ENCODE measurements at regions not wholly inside any gene's neighbourhood (a gene's known extent, or its start where the extent isn't known, plus 50 kb on each side); places are given as distances from the start of the nearest gene placed in this dataset.

- DNase-seq: no peak
Observed at GRCh38 chr3:117632191-117632590, 922.6 kb downstream of the TUSC7 start.

GRCh38 chr3:117633207-117633606 lies 923.6 kb downstream of the TUSC7 start:
- DNase-seq: no peak

- no peak for DNase-seq
Observed at GRCh38 chr3:117637666-117638065, 928.1 kb downstream of the TUSC7 start.

- DNase-seq: no peak
Observed at GRCh38 chr3:117644203-117644602, 934.6 kb downstream of the TUSC7 start.

- DNase-seq: peak; percentile 21
Observed at GRCh38 chr3:117645561-117646242, 936.1 kb downstream of the TUSC7 start.

GRCh38 chr3:117647435-117647834 lies 937.9 kb downstream of the TUSC7 start:
- no peak for DNase-seq

- no peak for DNase-seq
Observed at GRCh38 chr3:117651246-117651645, 941.7 kb downstream of the TUSC7 start.

- no peak for DNase-seq
Observed at GRCh38 chr3:117656391-117656790, 946.8 kb downstream of the TUSC7 start.

GRCh38 chr3:117657278-117657677 lies 947.7 kb downstream of the TUSC7 start:
- DNase-seq: no peak

- no peak for DNase-seq
Observed at GRCh38 chr3:117660941-117661817, 951.6 kb downstream of the TUSC7 start.

GRCh38 chr3:117661818-117662095 lies 952.2 kb downstream of the TUSC7 start:
- no peak for DNase-seq

GRCh38 chr3:117665296-117665695 lies 955.7 kb downstream of the TUSC7 start:
- peak; percentile 46 for DNase-seq

- no peak for DNase-seq
Observed at GRCh38 chr3:117666325-117666724, 956.7 kb downstream of the TUSC7 start.

GRCh38 chr3:117666812-117667211 lies 957.2 kb downstream of the TUSC7 start:
- DNase-seq: no peak

- DNase-seq: no peak
Observed at GRCh38 chr3:117669774-117670173, 960.2 kb downstream of the TUSC7 start.

- DNase-seq: no peak
Observed at GRCh38 chr3:117671722-117672318, 962.2 kb downstream of the TUSC7 start.

GRCh38 chr3:117674321-117674720 lies 964.7 kb downstream of the TUSC7 start:
- DNase-seq: no peak

GRCh38 chr3:117681619-117682018 lies 972.0 kb downstream of the TUSC7 start:
- DNase-seq: no peak

- no peak for DNase-seq
Observed at GRCh38 chr3:117687096-117687495, 977.5 kb downstream of the TUSC7 start.

GRCh38 chr3:117688583-117688982 lies 979.0 kb downstream of the TUSC7 start:
- DNase-seq: peak; percentile 88

GRCh38 chr3:117691526-117691925 lies 981.9 kb downstream of the TUSC7 start:
- DNase-seq: no peak

- no peak for DNase-seq
Observed at GRCh38 chr3:117692416-117692995, 982.9 kb downstream of the TUSC7 start.

- DNase-seq: no peak
Observed at GRCh38 chr3:117695321-117695720, 985.7 kb downstream of the TUSC7 start.

All from NCI-H2029 (cell line).